ENCODE measurements at regions not wholly inside any gene's neighbourhood (a gene's known extent, or its start where the extent isn't known, plus 50 kb on each side); places are given as distances from the start of the nearest gene placed in this dataset.

- no peak for DNase-seq (ENCODE audit: low spot score)
These were observed 259.7 kb downstream of the CDH10 start for GRCh38 chr5:24385070-24385469.

GRCh38 chr5:24385617-24386016, 259.2 kb downstream of the CDH10 start:
- DNase-seq (ENCODE audit: low spot score): no peak
- no peaks in the 10 kb centered on the region for H3K27me3 ChIP-seq (ENCODE audit: insufficient read depth, poor library complexity, severe bottlenecking)
- TF ChIP-seq CTCF (IDR thresholded peaks at IDR 0.05; ENCODE audit: poor library complexity, severe bottlenecking): no peak
- peak; percentile 58 for ATAC-seq (ENCODE audit: low read depth)
- H3K4me3 ChIP-seq (ENCODE audit: severe bottlenecking): no peak overlapping the region
- H3K4me1 ChIP-seq (ENCODE audit: insufficient read depth, poor library complexity, severe bottlenecking): peaks cover 4% of the 10 kb centered on the region
- H3K36me3 ChIP-seq (ENCODE audit: low read depth): no peaks in the 10 kb centered on the region
- peaks cover 5% of the 10 kb centered on the region for H3K9me3 ChIP-seq (ENCODE audit: severe bottlenecking)
- H3K27ac ChIP-seq (ENCODE audit: poor library complexity, severe bottlenecking): no peak overlapping the region

More at GRCh38 chr5:24385070-24385469, 259.7 kb downstream of the CDH10 start:
- Histone ChIP-seq H3K27me3 (ENCODE audit: insufficient read depth, poor library complexity, severe bottlenecking) (no peaks in the 10 kb centered on the region), H3K4me1 (ENCODE audit: insufficient read depth, poor library complexity, severe bottlenecking) (peaks cover 4% of the 10 kb centered on the region), H3K27ac (ENCODE audit: poor library complexity, severe bottlenecking) (no peak overlapping the region), H3K4me3 (ENCODE audit: severe bottlenecking) (no peak overlapping the region), H3K9me3 (ENCODE audit: severe bottlenecking) (peaks cover 5% of the 10 kb centered on the region), H3K36me3 (ENCODE audit: low read depth) (no peaks in the 10 kb centered on the region)
- no peak for ATAC-seq (ENCODE audit: low read depth)
- TF ChIP-seq CTCF (IDR thresholded peaks at IDR 0.05; ENCODE audit: poor library complexity, severe bottlenecking): no peak

GRCh38 chr5:24388448-24388847, 256.3 kb downstream of the CDH10 start:
- Histone ChIP-seq H3K4me3 (ENCODE audit: severe bottlenecking) (no peak overlapping the region), H3K27ac (ENCODE audit: poor library complexity, severe bottlenecking) (no peak overlapping the region), H3K9me3 (ENCODE audit: severe bottlenecking) (peaks cover 5% of the 10 kb centered on the region), H3K4me1 (ENCODE audit: insufficient read depth, poor library complexity, severe bottlenecking) (peaks cover 4% of the 10 kb centered on the region), H3K27me3 (ENCODE audit: insufficient read depth, poor library complexity, severe bottlenecking) (no peaks in the 10 kb centered on the region), H3K36me3 (ENCODE audit: low read depth) (no peaks in the 10 kb centered on the region)
- DNase-seq (ENCODE audit: low spot score): no peak
- ATAC-seq (ENCODE audit: low read depth): no peak
- no peak for TF ChIP-seq CTCF (IDR thresholded peaks at IDR 0.05; ENCODE audit: poor library complexity, severe bottlenecking)

- no peak for ATAC-seq (ENCODE audit: low read depth)
- TF ChIP-seq CTCF (IDR thresholded peaks at IDR 0.05; ENCODE audit: poor library complexity, severe bottlenecking): no peak
- peaks cover 5% of the 10 kb centered on the region for H3K9me3 ChIP-seq (ENCODE audit: severe bottlenecking)
These were observed 254.8 kb downstream of the CDH10 start for GRCh38 chr5:24389968-24390367.

GRCh38 chr5:24391816-24392215, 253.0 kb downstream of the CDH10 start:
- Histone ChIP-seq H3K36me3 (ENCODE audit: low read depth) (no peaks in the 10 kb centered on the region), H3K4me1 (ENCODE audit: insufficient read depth, poor library complexity, severe bottlenecking) (peaks cover under 1% of the 10 kb centered on the region), H3K27me3 (ENCODE audit: insufficient read depth, poor library complexity, severe bottlenecking) (no peaks in the 10 kb centered on the region), H3K4me3 (ENCODE audit: severe bottlenecking) (no peak overlapping the region), H3K27ac (ENCODE audit: poor library complexity, severe bottlenecking) (no peak overlapping the region), H3K9me3 (ENCODE audit: severe bottlenecking) (peaks cover 5% of the 10 kb centered on the region)
- no peak for DNase-seq (ENCODE audit: low spot score)
- TF ChIP-seq CTCF (IDR thresholded peaks at IDR 0.05; ENCODE audit: poor library complexity, severe bottlenecking): no peak
- no peak for ATAC-seq (ENCODE audit: low read depth)

More at GRCh38 chr5:24389968-24390367, 254.8 kb downstream of the CDH10 start:
- DNase-seq (ENCODE audit: low spot score): no peak
- Histone ChIP-seq H3K27me3 (ENCODE audit: insufficient read depth, poor library complexity, severe bottlenecking) (no peaks in the 10 kb centered on the region), H3K27ac (ENCODE audit: poor library complexity, severe bottlenecking) (no peak overlapping the region), H3K4me3 (ENCODE audit: severe bottlenecking) (no peak overlapping the region), H3K36me3 (ENCODE audit: low read depth) (no peaks in the 10 kb centered on the region), H3K4me1 (ENCODE audit: insufficient read depth, poor library complexity, severe bottlenecking) (peaks cover 4% of the 10 kb centered on the region)

Measured in RWPE2 (cell line).